Neural crest cell (in vitro differentiated cells): ENCODE measurements at regions not wholly inside any gene's neighbourhood (a gene's known extent, or its start where the extent isn't known, plus 50 kb on each side); places are given as distances from the start of the nearest gene placed in this dataset.

Experiments used
- DNase-seq: peaks from one replicate; pipeline ENCODE4 v3.0.0; 2021; ENCODE audit warnings: low read depth, mixed read lengths, low spot score
- H3K27ac Mint-ChIP-seq: one replicate; pipeline ENCODE4 v1.8.0; 2021; ENCODE audit warnings: mild to moderate bottlenecking, mixed read lengths; ENCODE audit not compliant: unreplicated experiment
- H3K27me3 Mint-ChIP-seq: 2 replicates; pipeline ENCODE4 v1.8.0; 2021; ENCODE audit warnings: low read depth, mild to moderate bottlenecking, mixed read lengths
- H3K36me3 Mint-ChIP-seq: 2 replicates; pipeline ENCODE4 v1.8.0; 2021; ENCODE audit warnings: low read depth, mild to moderate bottlenecking, mixed read lengths
- H3K4me1 Mint-ChIP-seq: 2 replicates; pipeline ENCODE4 v1.8.0; 2021; ENCODE audit warnings: mixed read lengths
- H3K4me3 Mint-ChIP-seq: one replicate; pipeline ENCODE4 v1.8.0; 2021; ENCODE audit warnings: mild to moderate bottlenecking, mixed read lengths
- H3K9me3 Mint-ChIP-seq: 2 replicates; pipeline ENCODE4 v1.8.0; 2021; ENCODE audit warnings: mixed read lengths
- CTCF ChIP-seq: fragments of 200-600 bp; sonication (generic); conservative IDR thresholded peaks from 2 replicates; pipeline ENCODE4 v1.5.0; 2021; ENCODE audit warnings: antibody characterized with exemption, mild to moderate bottlenecking

- TF ChIP-seq CTCF, result no peak
- Mint-ChIP-seq H3K4me1 (peaks cover 11% of the 10 kb centered on the region), H3K4me3 (no peak overlapping the region), H3K36me3 (peaks cover 5% of the 10 kb centered on the region), H3K27ac (no peak overlapping the region), H3K9me3 (peaks cover 2% of the 10 kb centered on the region), H3K27me3 (peaks cover 3% of the 10 kb centered on the region)
- no peak for DNase-seq
Measured at GRCh38 chr2:239459606-239460005, 58.8 kb upstream of the HDAC4 start.

- H3K4me3 Mint-ChIP-seq, result no peak overlapping the region
- H3K36me3 Mint-ChIP-seq, result peaks cover 5% of the 10 kb centered on the region
- TF ChIP-seq CTCF, result no peak
- H3K27me3 Mint-ChIP-seq, result peaks cover 3% of the 10 kb centered on the region
- peaks cover 11% of the 10 kb centered on the region for H3K4me1 Mint-ChIP-seq
- peaks cover 4% of the 10 kb centered on the region for H3K9me3 Mint-ChIP-seq
- no peak for DNase-seq
- no peak overlapping the region for H3K27ac Mint-ChIP-seq
Measured at GRCh38 chr2:239459056-239459455, 58.2 kb upstream of the HDAC4 start.

- no peak for DNase-seq
- Mint-ChIP-seq H3K4me1 (peaks cover 6% of the 10 kb centered on the region), H3K27me3 (peaks cover 3% of the 10 kb centered on the region), H3K4me3 (no peak overlapping the region), H3K9me3 (peaks cover 8% of the 10 kb centered on the region), H3K36me3 (peaks cover 5% of the 10 kb centered on the region), H3K27ac (no peak overlapping the region)
- TF ChIP-seq CTCF, result no peak
Measured at GRCh38 chr2:239457586-239458445, 57.0 kb upstream of the HDAC4 start.

- H3K9me3 Mint-ChIP-seq, result peaks cover 10% of the 10 kb centered on the region
- H3K27me3 Mint-ChIP-seq, result peaks cover 3% of the 10 kb centered on the region
- H3K36me3 Mint-ChIP-seq, result peaks cover 7% of the 10 kb centered on the region
- H3K4me3 Mint-ChIP-seq, result no peak overlapping the region
- H3K27ac Mint-ChIP-seq, result no peak overlapping the region
- peaks cover 6% of the 10 kb centered on the region for H3K4me1 Mint-ChIP-seq
- DNase-seq, result no peak
- TF ChIP-seq CTCF, result no peak
Measured at GRCh38 chr2:239456940-239457339, 56.1 kb upstream of the HDAC4 start.

GRCh38 chr2:239455436-239456203 lies 54.8 kb upstream of the HDAC4 start:
- Mint-ChIP-seq H3K27ac (no peak overlapping the region), H3K4me3 (no peak overlapping the region), H3K9me3 (peaks cover 16% of the 10 kb centered on the region), H3K27me3 (peaks cover 3% of the 10 kb centered on the region), H3K4me1 (peaks cover 6% of the 10 kb centered on the region), H3K36me3 (peaks cover 10% of the 10 kb centered on the region)
- no peak for TF ChIP-seq CTCF
- DNase-seq, result no peak
